ENCODE measurements at regions not wholly inside any gene's neighbourhood (a gene's known extent, or its start where the extent isn't known, plus 50 kb on each side); places are given as distances from the start of the nearest gene placed in this dataset.

DNA sequence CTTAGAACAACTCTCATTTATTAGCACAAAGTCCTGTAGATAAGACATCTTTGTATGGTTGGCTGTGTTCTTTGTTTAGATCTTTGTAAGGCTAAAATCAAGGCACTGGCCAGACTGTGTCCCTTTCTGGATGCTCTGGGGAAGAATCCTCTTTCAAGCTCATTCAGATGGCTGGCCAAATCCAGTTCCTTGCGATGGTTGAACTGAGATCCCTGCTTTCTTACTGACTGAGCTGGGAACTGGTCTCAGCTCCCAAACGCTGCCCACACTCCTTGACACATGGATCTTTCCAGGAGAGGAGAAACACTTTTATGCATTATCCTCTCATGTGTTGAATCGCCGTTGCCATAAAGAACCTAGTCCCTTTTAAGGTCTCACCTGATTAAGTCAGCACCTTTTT is 586.5 kb upstream of the IGFBP3 start:
- no peak overlapping the region for H3K14ac ChIP-seq (ENCODE audit: insufficient read length)
- no peak overlapping the region for H3K56ac ChIP-seq (replicated peaks; ENCODE audit: insufficient read length, low read depth, low read length)
- H2AFZ ChIP-seq (ENCODE audit: low read length): no peak overlapping the region
- no peaks in the 10 kb centered on the region for H4K20me1 ChIP-seq (replicated peaks in 1 of 2; ENCODE audit: control insufficient read depth in 1 of 2, insufficient read depth in 2 of 2, low read length in 2 of 2)
- no peak overlapping the region for H3K18ac ChIP-seq (ENCODE audit: extremely low read depth, low read length)
- DNase-seq (ENCODE audit: low read depth in 1 of 2, low spot score in 2 of 2) (no peak), FAIRE-seq (no peak)
- no peak overlapping the region for H3K27ac ChIP-seq (ENCODE audit: low read depth, low read length)
- H3K27me3 ChIP-seq (replicated peaks in 1 of 4; ENCODE audit: control insufficient read depth in 3 of 4, extremely low read depth in 1 of 4, insufficient read depth in 3 of 4, low read length in 3 of 4): peaks cover 0 to 1% (median 0%) of the 10 kb centered on the region in 4 experiments; a peak in 1 of 7 replicates
- H2BK15ac ChIP-seq (ENCODE audit: low read length): no peak overlapping the region
- H3K79me2 ChIP-seq (ENCODE audit: control insufficient read depth in 1 of 2, insufficient read depth in 2 of 2, low read length in 2 of 2): no peaks in the 10 kb centered on the region
- ChIA-PET CTCF (ENCODE audit: partially characterized antibody) (no interaction called here), POLR2A (ENCODE audit: partially characterized antibody) (no interaction called here)
- no peak overlapping the region for H3K4me2 ChIP-seq (ENCODE audit: insufficient read depth in 1 of 2, low read depth in 2 of 2, low read length in 2 of 2)
- H2BK120ac ChIP-seq (replicated peaks; ENCODE audit: low read depth, low read length): no peak overlapping the region
- H3K4me1 ChIP-seq (replicated peaks in 1 of 4; ENCODE audit: control insufficient read depth in 3 of 4, insufficient read depth in 4 of 4, low read length in 3 of 4): no peaks in the 10 kb centered on the region
- H4K91ac ChIP-seq (replicated peaks; ENCODE audit: insufficient read length, low read length): no peak overlapping the region
- H3K36me3 ChIP-seq (ENCODE audit: control insufficient read depth in 2 of 4, insufficient read depth in 4 of 4, low read length in 3 of 4): no peaks in the 10 kb centered on the region
- H2BK12ac ChIP-seq (ENCODE audit: low read depth, low read length): no peak overlapping the region
- no peak overlapping the region for H4K5ac ChIP-seq (ENCODE audit: insufficient read length, low read depth, low read length)
- H2BK20ac ChIP-seq (ENCODE audit: low read length): no peak overlapping the region
- H3K23ac ChIP-seq (ENCODE audit: insufficient read length): no peak overlapping the region
- no peak overlapping the region for H2AK5ac ChIP-seq (ENCODE audit: low read depth, low read length)
- 95% methylated on average over 4 of the region's 4 CpGs; no CpG with 5 or more reads in 1 of the 2 experiments for WGBS, 2 experiments (ENCODE audit: extremely low coverage in 1 of 2, insufficient coverage in 1 of 2, insufficient read length in 1 of 2, insufficient replicate concordance in 2 of 2, low coverage in 1 of 2, low lambda C conversion rate in 2 of 2, missing lambda C conversion rate in 1 of 2)
- H4K8ac ChIP-seq (ENCODE audit: extremely low read depth, insufficient read depth, low read length): no peak overlapping the region
- no peaks in the 10 kb centered on the region for H3K79me1 ChIP-seq (ENCODE audit: low read depth, low read length)
- H2BK5ac ChIP-seq (ENCODE audit: low read depth, low read length): no peak overlapping the region
- H3K9ac ChIP-seq (replicated peaks in 1 of 4; ENCODE audit: extremely low read depth in 1 of 4, low read depth in 3 of 4, low read length in 3 of 4): no peak overlapping the region
- no peaks in the 10 kb centered on the region; the same call in 1 of the 2 replicates for H3K23me2 ChIP-seq (ENCODE audit: low read depth, low read length)
- H3K9me3 ChIP-seq (ENCODE audit: insufficient read depth in 2 of 2, low read depth in 1 of 2, low read length in 1 of 2): 0 out of 4 replicates have a peak, but pooled peaks cover 0 to 2% of the 10 kb centered on the region in 2 experiments
- no peak overlapping the region for H3K4me3 ChIP-seq (ENCODE audit: extremely low read depth in 1 of 4, insufficient read depth in 2 of 4, low read depth in 3 of 4, low read length in 4 of 4)
- no peak overlapping the region for H3K4ac ChIP-seq (replicated peaks; ENCODE audit: insufficient read length, low read depth, low read length)
- TF ChIP-seq RNF2 (IDR thresholded peaks at IDR 0.05; ENCODE audit: borderline replicate concordance, low read depth, low read length, missing control alignments, poor library complexity, severe bottlenecking) (no peak), TAF1 (IDR thresholded peaks at IDR 0.05; ENCODE audit: low read depth, low read length) (no peak), POU5F1 (IDR thresholded peaks at IDR 0.05; ENCODE audit: low read depth, low read length) (no peak), SUZ12 (IDR thresholded peaks at IDR 0.05; ENCODE audit: low read length) (no peak), KDM1A (IDR thresholded peaks at IDR 0.05; ENCODE audit: borderline replicate concordance, low read length) (no peak), CBX8 (IDR thresholded peaks at IDR 0.05; ENCODE audit: borderline replicate concordance, low read depth, low read length) (no peak), EP300 (IDR thresholded peaks at IDR 0.05; ENCODE audit: borderline replicate concordance in 1 of 2, low read depth in 2 of 2, low read length in 2 of 2) (no peak), CEBPB (IDR thresholded peaks at IDR 0.05; ENCODE audit: low read depth, low read length) (no peak)
- TF ChIP-seq, protein P1, sequence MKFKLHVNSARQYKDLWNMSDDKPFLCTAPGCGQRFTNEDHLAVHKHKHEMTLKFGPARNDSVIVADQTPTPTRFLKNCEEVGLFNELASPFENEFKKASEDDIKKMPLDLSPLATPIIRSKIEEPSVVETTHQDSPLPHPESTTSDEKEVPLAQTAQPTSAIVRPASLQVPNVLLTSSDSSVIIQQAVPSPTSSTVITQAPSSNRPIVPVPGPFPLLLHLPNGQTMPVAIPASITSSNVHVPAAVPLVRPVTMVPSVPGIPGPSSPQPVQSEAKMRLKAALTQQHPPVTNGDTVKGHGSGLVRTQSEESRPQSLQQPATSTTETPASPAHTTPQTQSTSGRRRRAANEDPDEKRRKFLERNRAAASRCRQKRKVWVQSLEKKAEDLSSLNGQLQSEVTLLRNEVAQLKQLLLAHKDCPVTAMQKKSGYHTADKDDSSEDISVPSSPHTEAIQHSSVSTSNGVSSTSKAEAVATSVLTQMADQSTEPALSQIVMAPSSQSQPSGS (IDR thresholded peaks at IDR 0.05; ENCODE audit: low read length): no peak
- TF ChIP-seq, protein P2, sequence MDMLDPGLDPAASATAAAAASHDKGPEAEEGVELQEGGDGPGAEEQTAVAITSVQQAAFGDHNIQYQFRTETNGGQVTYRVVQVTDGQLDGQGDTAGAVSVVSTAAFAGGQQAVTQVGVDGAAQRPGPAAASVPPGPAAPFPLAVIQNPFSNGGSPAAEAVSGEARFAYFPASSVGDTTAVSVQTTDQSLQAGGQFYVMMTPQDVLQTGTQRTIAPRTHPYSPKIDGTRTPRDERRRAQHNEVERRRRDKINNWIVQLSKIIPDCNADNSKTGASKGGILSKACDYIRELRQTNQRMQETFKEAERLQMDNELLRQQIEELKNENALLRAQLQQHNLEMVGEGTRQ (IDR thresholded peaks at IDR 0.05; ENCODE audit: low read length): no peak

Data from H1 (cell line).